Right ventricle myocardium inferior (tissue), 1 donor: ENCODE measurements at regions not wholly inside any gene's neighbourhood (a gene's known extent, or its start where the extent isn't known, plus 50 kb on each side); places are given as distances from the start of the nearest gene placed in this dataset.

Source experiments
- ATAC-seq: fragments of 200-7000 bp; cut with Tn5 transposase; one replicate; pipeline ENCODE4 v1.9.1; 2020; ENCODE audit warnings: mild to moderate bottlenecking, moderate library complexity
- DNase-seq: peaks from one replicate; pipeline ENCODE4 v3.0.0; 2021; ENCODE audit errors: missing footprints
- intact Hi-C: fragments of 100-400 bp; cut with DNase I; formaldehyde crosslinking; loops from one replicate; pipeline ENCODE4 v1.11.0; 2022
- donor health status: DM: no; HTN: yes; CAD: no; lungs with severe emphysema.

DNA sequence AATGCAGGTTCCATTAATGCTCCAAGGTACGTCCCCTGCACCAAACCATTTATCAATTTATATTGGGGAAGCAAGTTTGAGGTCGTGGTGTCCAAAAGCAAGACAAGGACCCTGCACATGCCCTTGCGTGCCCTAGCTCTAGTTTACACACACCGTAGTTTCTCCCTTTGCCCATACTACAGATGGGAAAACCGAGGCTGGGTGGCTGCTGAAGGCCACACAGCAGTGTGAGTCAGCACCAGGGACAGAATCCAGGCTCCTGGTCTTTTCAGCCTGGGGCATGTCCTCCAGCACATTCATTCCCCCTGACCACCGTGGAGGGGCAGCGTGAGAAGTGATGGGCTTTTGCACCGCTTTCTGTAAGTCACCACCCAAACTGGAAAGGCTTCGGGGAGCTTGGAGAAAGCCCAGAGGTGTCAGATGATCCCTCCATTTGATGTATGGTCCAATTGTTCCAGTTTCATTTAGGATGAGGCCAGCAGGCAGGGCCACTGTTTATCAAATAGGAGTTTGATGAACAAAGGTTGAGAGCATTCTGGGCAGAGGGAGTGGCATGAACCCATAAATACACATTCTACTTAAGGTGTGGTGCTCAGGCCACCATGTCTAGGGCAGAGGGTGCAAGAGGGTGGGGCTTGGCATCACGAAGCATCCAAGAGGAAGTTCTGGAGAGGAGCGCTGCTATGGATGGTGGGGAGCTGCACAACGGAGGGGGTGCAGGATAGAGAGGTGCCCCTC lies 274.1 kb downstream of the HAUS1 start:
- ATAC-seq (no peak), DNase-seq (no peak)

GRCh38 chr18:46378864-46379207 lies 274.7 kb downstream of the HAUS1 start:
- no peak for DNase-seq
- intact Hi-C loops = no loop called here

More for the DNA sequence above, 274.1 kb downstream of the HAUS1 start:
- intact Hi-C loops = no loop called here

GRCh38 chr18:46379323-46379950 lies 275.3 kb downstream of the HAUS1 start:
- no peak for DNase-seq
- intact Hi-C loops = no loop called here
- ATAC-seq = no peak

More at GRCh38 chr18:46378864-46379207, 274.7 kb downstream of the HAUS1 start:
- no peak for ATAC-seq

DNA sequence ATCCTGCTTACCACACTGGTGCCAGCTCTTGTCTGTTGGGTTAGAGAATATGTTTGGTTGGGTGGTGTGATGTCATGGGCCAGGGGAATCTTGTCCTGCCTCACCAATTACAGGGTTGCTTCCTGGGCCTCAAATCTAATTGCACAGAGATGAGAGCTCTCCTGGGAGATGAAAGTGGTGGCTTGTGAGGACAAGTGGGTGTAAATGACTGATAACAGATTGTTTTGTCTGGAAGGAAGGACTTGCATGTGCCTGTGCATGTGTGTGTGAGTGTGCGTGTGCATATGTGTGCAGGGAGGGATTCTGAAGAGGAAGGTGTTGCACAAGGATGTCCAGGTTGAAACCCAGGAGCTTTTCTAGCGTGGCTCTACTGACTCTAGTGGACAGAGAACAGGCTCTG lies 271.9 kb downstream of the LOXHD1 start:
- DNase-seq (no peak), ATAC-seq (no peak)
- intact Hi-C loops = no loop called here

GRCh38 chr18:46386788-46387187 lies 270.2 kb downstream of the LOXHD1 start:
- ATAC-seq = peak; percentile 90
- DNase-seq = no peak
- intact Hi-C loops = loop anchor here (1.0 kb wide), 1 partner anchor 26 kb away; no protein-coding TSS in a partner anchor

DNA sequence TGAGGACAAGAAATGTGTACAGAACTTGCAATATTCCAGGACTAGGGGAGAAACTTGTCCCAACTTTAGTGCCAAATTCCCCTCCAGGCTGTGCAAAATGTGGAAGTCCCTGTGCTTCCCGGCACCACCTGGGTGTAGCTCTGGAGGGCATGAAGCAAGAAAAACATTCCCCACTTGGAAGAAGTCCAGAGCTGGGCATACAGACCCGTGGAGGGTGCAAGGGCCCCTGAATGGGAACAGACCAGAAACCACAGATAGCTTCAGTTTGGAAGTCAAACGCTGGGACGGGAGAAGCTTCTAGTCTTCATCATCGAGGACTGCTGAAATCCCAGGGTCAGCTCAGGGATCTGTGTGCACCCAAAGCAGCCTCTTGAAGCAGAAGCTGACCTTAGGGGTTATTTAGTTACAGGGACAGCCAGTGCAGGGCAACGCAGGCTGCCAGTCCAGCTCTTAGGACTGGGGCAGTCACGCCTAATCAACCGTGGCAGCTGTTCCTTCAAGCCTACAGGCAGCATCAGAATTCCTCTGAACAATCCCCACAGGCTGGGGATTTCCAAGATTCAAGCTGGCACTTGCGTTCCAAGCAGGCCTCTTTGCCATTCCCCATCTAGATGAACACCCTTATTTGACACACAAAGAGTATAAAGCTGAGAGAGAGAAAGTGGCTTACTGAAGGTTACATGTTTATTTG lies 269.4 kb downstream of the LOXHD1 start:
- peak; percentile 70 for ATAC-seq
- no peak for DNase-seq
- intact Hi-C loops = loop anchor here (1.0 kb wide), 1 partner anchor 25 kb away; no protein-coding TSS in a partner anchor

DNA sequence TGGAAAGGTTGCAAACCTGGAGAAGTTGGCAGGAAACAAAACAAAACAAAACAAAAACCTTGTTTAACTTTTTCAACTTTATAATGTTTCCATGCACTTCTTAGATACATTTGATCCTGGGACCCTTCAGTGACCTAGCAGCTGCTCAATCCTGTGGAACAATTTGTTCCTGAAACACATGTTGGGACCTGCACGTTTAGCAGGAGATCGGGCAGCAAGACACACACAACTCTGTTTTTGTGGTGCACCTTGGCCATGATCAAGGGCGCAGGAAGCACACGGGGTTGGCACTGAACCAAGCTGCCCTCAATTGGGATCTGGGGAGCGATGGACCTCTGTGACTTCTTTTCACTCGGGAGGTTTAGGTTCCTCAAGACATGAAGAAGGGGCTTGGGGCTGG lies 268.7 kb downstream of the LOXHD1 start:
- no peak for ATAC-seq
- intact Hi-C loops = no loop called here
- no peak for DNase-seq

GRCh38 chr18:46392576-46392975 lies 264.4 kb downstream of the LOXHD1 start:
- no peak for ATAC-seq
- no peak for DNase-seq
- intact Hi-C loops = no loop called here

- no peak for ATAC-seq
- intact Hi-C loops = no loop called here
Measured at GRCh38 chr18:46393230-46393629, 263.8 kb downstream of the LOXHD1 start.

DNA sequence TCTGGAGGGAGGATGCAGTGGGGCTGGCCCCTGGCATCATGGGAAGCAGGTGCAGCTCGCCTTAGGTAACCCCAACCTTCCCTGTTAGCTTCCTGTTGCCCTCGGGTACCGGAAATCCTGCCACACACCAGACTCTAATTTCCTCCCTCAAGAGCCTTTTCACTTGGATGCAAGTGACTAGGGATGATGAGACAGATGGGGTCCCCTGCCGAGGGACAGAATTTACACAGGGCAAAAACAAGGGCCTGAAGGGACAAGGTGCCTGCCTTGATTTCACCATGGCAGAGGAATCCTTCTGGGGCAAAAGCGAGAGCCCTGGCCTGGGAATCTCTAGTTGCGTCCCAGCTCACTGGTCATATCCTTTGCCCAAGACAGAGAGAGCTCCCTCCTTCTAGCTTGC lies 263.1 kb downstream of the LOXHD1 start:
- DNase-seq = no peak
- intact Hi-C loops = no loop called here

More at GRCh38 chr18:46393230-46393629, 263.8 kb downstream of the LOXHD1 start:
- no peak for DNase-seq

GRCh38 chr18:46395795-46396194 lies 261.2 kb downstream of the LOXHD1 start:
- ATAC-seq (no peak), DNase-seq (no peak)
- intact Hi-C loops = no loop called here

More for the DNA sequence above, 263.1 kb downstream of the LOXHD1 start:
- no peak for ATAC-seq

- intact Hi-C loops = no loop called here
- ATAC-seq = no peak
- DNase-seq = no peak
Measured at GRCh38 chr18:46397174-46397573, 259.8 kb downstream of the LOXHD1 start.

- intact Hi-C loops = no loop called here
- DNase-seq (no peak), ATAC-seq (no peak)
Measured at GRCh38 chr18:46398005-46398404, 259.0 kb downstream of the LOXHD1 start.

- intact Hi-C loops = no loop called here
- DNase-seq (no peak), ATAC-seq (no peak)
Measured at GRCh38 chr18:46398625-46399024, 258.4 kb downstream of the LOXHD1 start.

DNA sequence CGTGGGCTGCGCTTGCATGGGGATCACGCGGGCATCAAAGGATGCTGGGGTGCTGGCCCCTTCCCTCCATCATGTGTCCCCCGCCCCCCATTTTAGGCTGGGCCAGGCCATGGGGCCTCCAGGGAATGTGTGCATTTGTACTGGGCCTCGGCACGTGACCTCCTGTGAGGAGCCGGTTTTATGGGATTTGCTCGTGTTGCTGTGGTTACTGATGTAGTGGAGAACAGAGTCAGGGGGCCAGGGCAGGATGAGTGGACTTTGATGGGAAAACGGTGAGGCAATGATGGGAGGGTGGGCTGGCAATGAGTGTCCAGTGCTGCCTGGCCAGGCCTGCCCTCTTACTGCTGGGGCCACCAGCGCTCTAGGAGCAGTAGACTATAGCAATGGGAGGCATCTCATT lies 257.7 kb downstream of the LOXHD1 start:
- no peak for DNase-seq
- no peak for ATAC-seq
- intact Hi-C loops = no loop called here

DNA sequence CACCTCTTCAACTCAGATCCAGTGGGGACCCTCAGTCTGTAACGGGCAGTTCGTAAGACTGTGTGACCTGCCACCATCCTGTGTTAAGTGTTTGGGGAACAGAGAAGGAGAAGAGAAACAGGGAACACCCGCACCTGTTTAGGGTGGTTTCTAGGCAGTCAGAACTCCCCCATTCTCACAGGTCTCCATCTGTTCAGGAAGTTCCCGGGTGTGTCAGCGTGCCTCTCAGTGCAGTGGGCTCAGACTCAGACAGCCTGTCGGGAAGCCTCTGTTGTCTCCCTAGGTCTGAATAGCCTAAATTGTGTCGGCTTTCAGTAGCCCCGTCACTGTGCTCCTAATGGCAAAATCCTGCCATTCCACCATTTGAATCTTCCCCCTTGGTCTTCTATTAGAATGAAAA lies 256.6 kb downstream of the LOXHD1 start:
- intact Hi-C loops = no loop called here
- DNase-seq = no peak
- ATAC-seq = no peak

DNA sequence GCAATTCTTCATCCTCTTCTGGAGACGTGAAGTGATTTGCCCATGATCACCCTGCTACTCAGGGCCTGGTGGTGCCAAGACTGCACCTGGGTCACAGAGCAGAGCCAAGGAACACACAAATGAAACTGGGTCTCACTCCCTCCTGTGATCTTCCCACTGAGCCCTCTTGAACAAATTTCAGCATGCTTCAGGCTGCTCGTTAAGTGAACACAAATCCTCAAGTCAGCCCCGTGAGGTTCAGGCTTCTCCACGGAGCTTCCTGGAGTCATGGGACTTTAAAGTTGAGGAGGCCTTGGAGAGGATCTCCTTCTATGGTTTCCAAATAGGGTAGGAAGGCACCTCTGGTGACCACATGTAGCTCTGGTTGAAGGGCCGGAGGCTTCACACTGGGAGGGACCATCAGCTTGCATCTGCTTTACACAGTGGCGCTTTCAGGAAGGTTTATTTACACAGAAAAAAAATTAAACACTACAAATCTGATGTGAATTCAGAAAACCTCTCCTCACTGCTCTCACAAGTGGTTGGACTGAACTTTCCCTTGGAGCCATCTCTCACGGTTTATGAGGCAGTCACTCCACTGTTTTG lies 255.4 kb downstream of the LOXHD1 start:
- intact Hi-C loops = no loop called here
- no peak for ATAC-seq
- DNase-seq = no peak

GRCh38 chr18:46402396-46402795 lies 254.6 kb downstream of the LOXHD1 start:
- intact Hi-C loops = no loop called here
- DNase-seq (no peak), ATAC-seq (no peak)

DNA sequence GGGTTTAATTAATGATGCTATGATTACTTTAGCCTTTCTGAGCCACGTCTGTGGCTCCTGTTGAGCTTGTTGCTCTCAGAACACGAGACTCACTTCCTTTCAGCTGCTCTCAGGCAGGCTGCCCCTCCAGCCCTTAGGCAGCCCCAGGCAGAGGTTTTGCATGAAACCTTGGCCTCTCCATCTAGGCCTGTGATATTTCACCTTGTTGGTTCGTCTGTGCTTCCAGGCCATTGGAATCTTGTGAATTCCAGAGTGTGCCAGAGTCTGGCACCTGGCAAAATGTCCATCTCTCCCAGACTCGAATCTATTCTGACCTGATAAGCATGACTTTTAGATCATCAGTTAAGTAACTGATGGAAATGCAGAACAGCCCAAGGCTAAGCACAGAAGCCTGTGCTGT lies 254.1 kb downstream of the LOXHD1 start:
- DNase-seq (no peak), ATAC-seq (no peak)
- intact Hi-C loops = no loop called here
